ENCODE measurements at regions not wholly inside any gene's neighbourhood (a gene's known extent, or its start where the extent isn't known, plus 50 kb on each side); places are given as distances from the start of the nearest gene placed in this dataset.

GRCh38 chr11:95508219-95508890, 277.4 kb upstream of the SESN3 start:
- TF ChIP-seq EZH2 (IDR thresholded peaks at IDR 0.05) = no peak
- TF ChIP-seq CTCF (IDR thresholded peaks at IDR 0.05) = no peak
